DMS53 (cell line): ENCODE measurements at regions not wholly inside any gene's neighbourhood (a gene's known extent, or its start where the extent isn't known, plus 50 kb on each side); places are given as distances from the start of the nearest gene placed in this dataset.
"Not testable (repeated sequence)": the region's sequence is repeated elsewhere in the genome, so short reads cannot be mapped to it uniquely, and the experiment has no call there.

Source experiments
- DNase-seq: peaks from one replicate; lab custom pipeline; 2025; lab: John Stamatoyannopoulos, UW

DNA sequence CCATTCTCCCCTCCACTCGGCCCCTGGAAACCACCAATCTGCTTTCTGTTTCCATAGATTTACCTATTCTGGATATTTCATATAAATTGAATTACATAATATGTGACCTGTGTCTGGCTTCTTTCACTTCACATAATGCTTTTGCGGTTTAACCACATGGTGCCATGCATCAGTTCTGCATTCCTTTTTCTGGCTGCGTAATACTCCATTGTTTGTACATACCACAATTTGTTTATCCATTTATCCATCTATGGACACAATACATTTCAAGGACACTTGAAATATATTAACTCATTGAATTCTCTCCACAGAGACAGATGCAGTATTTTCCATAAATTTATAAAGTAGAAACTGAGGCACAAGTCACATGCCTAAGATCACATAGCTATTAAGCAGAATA is 110.3 kb upstream of the ETV6 start:
- DNase-seq: no peak

DNA sequence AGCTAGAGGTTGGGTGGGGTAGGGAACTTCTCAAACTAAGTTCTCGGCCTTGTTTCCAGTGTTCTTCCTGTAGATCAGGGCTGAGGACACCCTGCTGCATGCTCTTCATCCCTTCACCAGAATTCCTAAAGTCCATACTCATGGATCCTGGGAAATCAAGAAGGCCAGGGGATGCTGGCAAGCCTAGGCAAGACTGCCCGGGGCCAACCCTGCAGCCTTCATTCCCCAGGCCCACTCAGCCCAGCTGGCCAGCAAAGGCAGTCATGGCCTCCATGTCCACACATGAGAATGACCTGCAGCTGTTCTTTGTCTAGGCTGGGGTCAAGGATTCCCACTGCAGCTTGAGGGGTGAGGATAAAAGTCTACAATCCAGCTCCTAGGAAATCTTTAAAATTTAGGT is 109.3 kb upstream of the ETV6 start:
- DNase-seq: no peak

DNA sequence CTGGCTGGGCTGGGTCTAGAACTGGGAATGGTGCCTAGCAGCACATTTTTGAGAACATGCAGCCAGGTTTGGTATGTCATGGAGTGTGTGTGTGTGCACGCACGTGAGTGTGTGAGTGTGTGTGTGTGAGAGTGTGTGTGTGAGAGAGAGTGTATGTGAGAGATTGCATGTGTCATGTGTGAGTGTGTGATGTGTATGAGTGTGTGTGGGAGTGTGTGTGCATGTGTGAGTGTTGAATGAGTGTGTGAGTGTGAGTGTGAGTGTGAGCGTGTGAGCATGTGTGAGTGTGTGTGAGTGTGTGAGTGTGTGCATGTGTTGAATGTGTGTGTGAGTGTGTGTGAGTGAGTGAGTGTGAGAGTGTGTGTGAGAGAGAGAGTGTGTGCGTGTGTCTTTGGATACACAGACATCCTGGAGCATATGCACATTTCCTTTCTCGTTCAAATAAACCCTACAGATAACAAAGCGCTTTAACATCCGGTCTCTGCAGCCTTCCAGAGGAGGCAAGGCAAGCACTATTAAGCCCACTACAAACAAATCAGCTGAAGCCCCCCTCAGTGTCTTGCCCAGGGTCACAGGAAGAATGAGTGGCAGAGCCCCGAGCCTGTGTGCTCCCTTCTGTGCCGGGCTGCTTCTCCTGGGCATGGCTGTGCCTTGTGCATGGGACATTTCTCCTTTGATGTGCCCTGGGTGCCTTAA is 108.7 kb upstream of the ETV6 start:
- no peak for DNase-seq

DNA sequence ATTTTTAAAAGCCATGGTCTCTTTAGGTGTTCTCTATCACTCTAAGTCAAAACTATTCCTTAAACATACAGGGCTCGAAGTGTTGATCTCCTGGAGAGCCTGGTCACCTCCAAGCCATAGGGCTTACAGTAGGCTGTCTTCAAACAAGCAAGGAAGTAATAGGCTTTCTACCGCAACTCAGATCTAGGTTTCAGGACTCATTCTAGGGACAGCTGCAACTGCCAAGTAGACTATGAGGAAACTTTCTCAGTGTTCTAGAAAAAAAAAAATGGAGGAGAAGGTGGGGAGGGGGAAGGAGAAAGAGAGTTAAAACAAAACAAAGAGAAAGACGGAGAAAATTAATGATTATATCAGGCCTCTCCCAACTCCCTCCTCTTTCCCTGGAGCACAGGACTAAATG is 106.9 kb upstream of the ETV6 start:
- no peak for DNase-seq

DNA sequence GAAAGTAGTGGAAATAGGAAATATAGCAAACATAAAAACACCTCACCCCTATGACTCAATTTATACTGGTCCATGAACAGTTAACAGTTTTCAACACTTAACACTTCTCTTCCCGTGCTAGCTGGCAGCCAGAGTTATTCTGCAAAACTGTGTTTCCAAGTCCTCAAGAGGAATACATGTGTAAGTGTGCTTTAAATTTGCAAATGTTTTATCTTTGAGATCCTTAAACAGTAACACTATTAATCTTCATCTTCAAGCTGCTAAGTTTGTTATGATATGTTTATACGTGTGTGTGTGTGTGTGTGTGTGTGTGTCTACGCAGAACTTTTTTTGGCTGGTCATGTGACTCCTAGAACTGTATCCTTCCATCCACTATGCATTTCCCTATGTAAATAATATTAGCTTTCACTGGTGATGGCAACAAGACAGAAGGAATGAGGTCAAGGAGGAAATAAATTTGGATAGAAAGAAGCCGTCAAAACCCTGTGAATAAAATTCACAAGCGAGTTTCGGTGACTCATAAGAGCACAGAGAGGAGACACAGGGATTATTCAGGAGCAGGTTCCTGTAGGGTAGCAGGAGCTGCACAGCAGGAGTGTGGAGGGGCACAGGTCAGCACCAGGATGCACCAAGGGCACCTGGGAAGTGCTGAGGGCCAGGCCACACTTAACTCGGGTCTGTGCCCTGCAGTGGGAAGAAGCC is 105.9 kb upstream of the ETV6 start:
- DNase-seq: no peak

DNA sequence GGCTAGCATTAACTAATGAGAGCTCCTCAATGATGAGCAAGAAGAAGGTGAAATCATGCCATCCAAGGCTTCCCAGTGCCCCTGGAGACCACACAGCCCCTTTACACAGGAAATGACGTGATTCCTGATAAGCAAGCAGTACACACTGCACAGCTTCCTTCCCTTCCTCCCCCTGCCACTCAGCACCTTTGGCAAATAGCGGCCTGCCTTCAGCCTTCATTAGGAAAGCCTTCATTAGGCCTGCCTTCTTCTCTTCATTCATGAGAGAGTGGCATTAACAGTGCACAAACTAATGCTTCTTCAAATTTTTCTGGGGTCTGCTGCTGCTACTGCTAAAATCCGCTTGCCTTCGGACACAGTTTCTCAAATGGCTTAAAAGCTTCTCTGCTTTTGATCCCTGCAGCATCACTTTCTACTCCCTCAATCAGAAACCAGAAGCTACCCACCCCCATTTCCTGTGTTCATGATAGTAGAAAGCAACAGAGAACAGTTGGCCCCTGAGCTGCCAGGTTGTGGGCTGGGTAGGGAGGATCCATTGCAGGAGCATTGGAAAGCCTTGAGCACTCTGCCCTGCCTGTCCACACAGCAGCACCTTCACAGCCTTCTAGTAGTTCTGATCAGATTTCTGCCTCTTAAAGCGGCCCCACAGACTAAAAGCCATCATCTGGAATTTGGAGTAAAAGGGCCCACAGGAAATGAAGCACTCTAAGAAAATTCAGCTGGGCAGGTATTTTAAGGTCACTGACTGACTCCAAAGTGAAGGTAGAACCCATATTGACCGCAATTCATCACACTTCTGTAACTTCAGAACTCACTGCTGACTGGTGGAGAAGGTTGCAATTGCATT is 103.8 kb upstream of the ETV6 start:
- DNase-seq: no peak

DNA sequence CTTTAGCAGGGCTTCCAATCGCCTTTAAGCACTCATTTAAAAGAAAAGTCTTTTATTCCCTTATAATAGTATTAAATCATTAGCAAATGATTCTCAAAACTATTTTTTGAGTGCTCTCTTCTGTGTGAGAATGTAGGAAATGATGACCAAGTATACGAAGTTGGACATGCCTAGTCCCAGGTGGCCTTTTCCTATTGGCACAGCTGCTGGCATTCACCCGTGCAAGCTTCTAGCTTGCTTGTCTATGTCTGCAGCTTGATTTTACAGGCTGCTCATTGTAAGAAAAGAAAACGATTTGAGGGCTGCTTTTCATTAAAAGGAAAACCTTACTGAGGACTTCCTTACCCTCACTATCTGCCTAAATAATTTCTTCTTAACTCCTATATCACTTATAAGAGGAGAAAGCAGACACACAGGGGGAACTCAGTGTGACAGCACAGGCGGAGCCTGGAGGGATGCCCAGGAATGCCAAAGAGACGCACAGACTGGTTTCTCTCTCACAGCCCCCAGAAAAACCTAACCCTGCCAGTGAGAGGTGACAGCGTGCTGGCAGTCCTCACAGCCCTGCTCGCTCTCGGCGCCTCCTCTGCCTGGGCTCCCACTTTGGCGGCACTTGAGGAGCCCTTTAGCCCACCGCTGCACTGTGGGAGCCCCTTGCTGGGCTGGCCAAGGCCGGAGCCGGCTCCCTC is 102.7 kb upstream of the ETV6 start:
- not testable (repeated sequence) for DNase-seq

DNA sequence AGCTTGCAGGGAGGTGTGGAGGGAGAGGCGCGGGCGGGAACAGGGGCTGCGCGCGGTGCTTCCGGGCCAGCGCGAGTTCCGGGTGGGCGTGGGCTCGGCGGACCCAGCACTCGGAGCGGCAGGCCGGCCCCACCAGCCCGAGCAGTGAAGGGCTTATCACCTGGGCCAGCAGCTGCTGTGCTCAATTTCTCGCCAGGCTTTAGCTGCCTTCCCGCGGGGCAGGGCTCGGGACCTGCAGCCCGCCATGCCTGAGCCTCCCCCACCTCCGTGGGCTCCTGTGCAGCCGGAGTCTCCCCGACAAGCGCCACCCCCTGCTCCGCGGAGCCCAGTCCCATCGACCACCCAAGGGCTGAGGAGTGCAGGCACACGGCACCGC is 102.2 kb upstream of the ETV6 start:
- not testable (repeated sequence) for DNase-seq

DNA sequence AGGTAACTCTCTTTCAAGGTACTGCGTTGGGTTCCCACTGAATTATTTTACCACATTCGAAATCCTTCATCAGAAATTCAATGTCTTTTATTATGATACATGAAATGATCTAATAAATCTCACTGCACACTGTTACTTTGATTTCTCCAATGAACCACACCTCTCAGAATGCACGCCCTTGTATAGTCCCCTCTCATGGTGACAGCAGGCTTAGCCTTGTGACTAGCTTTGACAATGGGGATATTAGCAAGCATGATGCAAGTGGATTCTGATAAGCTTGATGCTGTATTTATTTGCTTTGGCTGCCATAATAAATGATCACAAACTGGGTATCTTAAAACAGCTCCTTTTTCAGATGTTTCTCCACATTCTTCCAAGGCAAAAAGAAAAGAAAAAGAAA is 100.4 kb upstream of the ETV6 start:
- DNase-seq: no peak

DNA sequence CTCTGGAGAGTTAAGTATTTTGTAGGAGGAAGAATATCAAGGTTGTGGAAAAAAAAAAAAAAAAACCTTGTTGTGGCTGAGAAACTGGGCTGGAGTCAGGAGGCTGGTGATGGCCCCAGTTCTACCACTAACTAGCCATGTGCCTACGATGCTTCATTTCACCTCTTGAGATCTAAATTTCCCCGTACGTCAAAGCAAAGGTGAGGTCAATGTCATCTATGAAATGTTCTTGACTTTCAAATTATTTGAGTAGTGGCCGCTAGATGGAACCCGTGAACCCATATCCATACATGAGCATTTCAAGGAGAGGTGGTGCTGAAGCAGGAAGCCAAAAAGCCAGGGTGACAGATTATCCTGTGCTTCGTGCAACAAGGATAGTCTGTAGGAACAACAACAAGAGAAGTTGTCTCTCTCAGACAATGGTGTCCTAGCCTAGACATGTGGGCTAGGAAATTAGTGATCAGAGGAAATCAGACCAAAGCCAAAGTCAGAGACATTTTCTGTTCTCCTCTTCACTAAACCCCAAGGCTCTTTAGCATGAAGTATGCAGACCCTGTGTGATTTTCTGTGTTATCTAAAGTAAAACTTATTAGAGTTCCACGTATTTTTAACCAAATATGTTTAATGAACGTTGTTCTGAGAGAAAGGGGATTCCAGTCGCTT is 95.5 kb upstream of the ETV6 start:
- DNase-seq: peak; percentile 95

DNA sequence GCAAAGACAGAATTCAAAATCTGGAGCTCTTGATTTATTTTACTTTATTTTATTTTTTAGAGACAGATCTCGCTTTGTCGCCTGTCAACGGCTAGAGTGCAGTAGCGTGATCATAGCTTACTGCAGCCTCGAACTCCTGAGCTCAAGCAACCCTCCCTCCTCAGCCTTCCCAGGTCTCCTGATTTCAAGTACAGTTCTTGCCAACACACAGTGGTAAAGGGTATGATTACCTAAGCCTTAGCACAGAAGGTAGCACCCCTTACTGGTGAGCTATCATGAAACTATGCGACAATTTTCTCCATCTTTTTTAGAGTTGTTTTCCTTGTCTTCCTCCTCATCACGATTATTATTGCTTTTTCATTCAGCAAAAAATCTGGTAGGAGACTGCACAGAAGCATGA is 94.3 kb upstream of the ETV6 start:
- no peak for DNase-seq

DNA sequence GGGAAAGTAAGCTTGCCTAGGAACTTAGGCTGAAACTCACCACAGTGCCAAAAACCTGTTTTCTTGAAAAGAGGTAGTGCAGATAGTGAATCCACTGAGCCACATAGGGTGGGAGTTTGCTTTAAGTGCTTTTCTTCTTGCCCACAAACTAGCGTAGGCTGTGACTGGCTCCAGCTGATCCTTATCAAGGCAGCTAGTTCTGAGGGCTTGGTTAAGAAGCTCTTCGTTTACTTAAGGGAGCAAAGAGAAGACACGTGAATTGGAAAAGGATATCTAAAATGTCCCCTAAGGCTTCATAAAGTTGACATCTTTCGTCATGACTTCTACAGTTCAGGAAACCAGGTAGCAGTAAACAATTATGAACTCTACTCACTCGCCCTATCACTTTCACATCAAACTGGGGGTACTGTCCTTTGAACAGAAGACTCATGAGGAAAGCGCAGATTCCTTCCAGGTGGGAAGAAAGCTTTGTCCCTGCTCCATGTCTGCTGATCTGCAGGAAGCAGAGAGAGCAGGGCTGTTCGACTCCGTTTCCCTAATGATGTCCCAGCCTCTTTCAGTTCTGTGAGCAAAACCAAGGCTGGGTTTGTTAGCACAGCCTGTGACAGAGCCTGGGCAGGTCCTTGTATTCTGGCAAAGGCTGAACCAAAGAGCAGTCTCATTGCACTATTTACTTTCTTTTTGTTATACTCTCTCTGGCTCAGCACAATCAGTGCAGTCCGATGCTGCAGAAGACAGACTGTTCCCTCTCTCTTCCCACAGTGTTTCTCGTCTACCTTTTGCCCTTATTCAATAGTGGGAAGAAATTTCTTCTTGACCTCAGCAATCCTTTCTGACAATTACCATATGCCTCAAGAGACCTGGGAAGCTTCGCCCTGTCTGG is 93.5 kb upstream of the ETV6 start:
- DNase-seq: no peak

DNA sequence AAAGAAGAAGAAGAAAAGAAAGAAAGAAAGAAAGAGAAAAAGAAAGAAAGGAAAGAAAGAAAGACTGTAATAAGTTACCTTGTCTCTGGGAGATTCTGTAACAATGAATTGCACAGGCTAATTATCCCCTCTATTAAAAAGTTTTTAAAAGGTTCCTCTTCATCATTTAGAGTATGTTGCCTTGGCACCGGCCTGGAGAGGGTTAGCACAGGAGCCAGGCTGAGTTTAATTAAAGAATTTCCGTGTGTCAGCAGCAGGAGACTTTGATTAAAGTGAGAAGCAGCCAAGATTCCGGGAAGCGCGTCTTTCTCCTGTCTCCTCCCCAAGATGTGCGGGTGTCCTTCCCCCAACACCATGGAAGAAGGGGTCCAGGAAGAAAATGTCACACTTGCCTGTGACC is 92.8 kb upstream of the ETV6 start:
- no peak for DNase-seq

DNA sequence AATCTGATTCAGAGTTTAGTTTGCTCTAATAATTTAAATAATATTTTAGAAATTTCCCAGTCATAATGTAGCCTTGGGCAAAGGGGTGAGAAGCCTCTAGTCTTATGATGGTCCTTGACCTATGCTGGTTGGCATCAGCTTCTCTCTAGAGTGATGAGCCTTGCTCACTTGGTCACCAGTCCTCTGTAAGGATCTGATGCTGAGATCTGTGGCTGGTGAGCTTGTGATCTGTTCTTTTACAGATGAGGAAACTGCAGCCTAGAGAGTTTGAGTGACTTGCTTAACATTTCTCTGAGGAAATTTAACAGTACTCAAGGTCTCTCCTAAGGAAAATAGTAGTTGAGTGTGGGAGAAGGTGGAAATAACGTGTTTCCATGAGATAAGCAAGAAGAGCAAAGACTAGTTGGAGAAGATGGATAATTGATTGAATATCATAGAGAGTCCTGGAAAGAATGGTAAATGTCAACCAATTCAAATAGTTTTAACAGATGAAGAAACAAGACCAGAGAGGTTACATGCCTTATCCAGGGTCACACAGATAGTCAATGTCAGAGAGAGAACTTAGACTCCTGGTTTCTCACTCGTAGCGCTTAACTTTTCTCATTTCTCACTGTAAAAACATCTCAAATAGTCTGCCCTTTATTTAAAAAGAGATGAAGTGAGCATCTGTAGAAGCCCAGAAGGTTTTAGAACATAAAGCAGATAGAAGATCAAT is 89.7 kb upstream of the ETV6 start:
- no peak for DNase-seq

DNA sequence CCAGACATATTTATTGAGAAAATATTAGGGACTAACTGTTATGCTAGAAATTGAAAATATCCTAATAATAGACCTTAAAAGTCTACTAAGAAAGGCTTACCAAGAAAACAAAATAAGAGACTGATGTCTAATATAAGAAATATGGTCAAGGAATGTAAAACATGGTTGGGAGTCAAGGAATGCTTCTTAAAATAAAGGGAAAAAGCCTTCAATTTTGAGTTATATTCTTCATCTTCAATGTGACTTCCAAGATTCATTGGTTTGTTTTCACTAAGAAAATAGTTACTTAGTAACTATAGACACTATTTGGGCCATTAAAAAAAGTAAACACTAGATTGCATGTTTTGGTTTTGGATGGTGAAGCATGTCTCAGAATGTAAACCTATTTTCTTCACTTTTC is 88.1 kb upstream of the ETV6 start:
- no peak for DNase-seq

DNA sequence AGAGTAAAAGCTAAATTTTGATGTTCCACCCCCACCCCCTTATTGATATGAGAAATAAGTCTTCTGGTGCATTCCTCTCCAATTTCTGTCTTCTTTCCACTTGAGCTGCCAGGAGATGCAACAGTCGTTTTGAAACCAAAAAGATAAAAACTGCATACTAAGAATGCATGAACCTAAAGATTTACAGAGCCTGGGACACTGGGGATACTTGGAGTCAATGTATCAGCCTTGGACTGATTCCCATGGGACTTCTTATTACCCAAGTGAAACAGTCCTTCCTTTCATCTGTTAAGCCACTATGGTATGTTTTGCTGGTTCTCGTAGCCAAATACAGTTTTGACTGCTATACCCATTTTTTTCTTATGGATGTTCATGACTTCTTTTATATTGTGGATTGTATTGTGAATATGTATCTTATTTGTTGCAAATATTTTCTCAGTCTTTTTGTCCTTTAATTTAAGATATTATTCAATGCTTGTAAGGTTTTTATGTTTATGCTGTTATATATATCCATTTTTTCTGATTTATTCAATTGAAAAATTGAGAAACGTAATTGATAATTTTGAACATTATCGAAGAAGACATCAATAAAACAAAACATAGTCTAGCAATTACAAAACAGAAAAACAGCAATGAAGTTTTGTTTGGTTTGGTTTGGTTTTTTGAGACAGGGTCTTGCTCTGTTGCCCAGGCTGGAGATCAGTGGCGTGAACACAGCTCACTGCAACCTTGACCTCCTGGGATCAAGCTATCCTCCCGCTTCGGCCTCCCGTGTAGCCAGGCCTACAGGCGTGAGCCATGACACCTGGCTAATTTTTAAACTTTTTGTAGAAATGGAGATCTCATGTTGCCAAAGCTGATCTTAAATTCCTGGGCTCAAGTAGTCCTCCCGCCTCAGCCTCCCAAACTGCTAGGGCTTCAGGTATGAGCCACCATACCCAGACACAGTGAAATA is 85.4 kb upstream of the ETV6 start:
- DNase-seq: no peak

DNA sequence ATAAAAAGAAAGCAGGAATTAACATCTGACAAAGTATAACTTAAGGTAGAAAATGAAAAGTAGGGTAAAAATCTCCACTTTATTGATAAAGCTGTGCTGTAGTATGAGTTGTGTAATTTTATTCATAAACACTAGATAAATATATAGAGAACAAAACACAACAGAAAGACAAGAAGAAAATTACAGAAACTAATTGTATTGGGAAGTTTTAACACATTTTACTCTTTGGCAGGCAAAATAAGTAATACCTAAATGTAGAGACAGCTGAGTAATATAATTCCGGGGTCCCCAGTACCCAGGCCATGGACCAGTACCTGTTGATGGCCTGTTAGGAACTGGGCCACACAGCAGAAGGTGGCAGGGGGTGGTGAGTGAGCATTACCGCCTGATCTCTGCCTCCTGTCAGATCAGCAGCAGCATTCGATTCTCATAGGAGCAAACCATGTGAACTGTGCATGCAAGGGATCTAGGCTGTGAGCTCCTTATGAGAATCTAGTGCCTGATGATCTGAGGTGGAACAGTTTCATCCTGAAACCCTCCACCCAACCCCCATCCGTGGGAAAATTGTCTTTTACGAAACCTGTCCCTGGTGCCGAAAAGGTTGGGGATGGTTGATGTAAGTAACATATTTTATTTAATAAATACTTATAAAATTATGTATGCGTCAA is 84.4 kb upstream of the ETV6 start:
- no peak for DNase-seq

DNA sequence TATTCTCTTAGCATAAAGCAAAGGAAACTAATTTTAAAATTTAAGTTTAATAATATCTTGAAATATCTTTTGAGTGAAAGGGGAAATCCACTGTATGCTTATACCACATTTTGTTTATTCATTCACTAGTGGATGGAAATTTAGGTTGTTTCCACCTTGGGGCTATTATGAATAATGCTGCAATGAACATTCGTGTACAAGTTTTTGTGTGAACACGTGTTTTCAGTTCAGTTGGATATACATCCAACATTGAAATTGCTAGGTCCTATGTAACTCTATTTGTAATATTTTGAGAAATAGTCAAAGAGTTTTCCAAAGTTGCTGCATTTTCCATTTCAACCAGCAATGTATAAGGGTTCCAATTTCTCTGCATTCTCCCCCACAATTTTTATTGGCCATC is 83.7 kb upstream of the ETV6 start:
- DNase-seq: no peak
